22Rv1 (cell line): ENCODE measurements at regions not wholly inside any gene's neighbourhood (a gene's known extent, or its start where the extent isn't known, plus 50 kb on each side); places are given as distances from the start of the nearest gene placed in this dataset.

Source experiments
- ZFX ChIP-seq: fragments of 450-650 bp; IDR thresholded peaks from 2 replicates; pipeline ENCODE4 v1.6.1; 2017; ENCODE audit warnings: antibody characterized with exemption, borderline replicate concordance
- TF ChIP-seq, protein P1 (sequence below): fragments of 450-650 bp; IDR thresholded peaks from 2 replicates; pipeline ENCODE4 v1.5.1; 2017; ENCODE audit warnings: mild to moderate bottlenecking

GRCh38 chr15:98391568-98391967, 256.8 kb upstream of the IGF1R start:
- TF ChIP-seq, protein P1, sequence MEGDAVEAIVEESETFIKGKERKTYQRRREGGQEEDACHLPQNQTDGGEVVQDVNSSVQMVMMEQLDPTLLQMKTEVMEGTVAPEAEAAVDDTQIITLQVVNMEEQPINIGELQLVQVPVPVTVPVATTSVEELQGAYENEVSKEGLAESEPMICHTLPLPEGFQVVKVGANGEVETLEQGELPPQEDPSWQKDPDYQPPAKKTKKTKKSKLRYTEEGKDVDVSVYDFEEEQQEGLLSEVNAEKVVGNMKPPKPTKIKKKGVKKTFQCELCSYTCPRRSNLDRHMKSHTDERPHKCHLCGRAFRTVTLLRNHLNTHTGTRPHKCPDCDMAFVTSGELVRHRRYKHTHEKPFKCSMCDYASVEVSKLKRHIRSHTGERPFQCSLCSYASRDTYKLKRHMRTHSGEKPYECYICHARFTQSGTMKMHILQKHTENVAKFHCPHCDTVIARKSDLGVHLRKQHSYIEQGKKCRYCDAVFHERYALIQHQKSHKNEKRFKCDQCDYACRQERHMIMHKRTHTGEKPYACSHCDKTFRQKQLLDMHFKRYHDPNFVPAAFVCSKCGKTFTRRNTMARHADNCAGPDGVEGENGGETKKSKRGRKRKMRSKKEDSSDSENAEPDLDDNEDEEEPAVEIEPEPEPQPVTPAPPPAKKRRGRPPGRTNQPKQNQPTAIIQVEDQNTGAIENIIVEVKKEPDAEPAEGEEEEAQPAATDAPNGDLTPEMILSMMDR = no peak
- TF ChIP-seq ZFX = no peak
